ENCODE measurements at regions not wholly inside any gene's neighbourhood (a gene's known extent, or its start where the extent isn't known, plus 50 kb on each side); places are given as distances from the start of the nearest gene placed in this dataset.

DNA sequence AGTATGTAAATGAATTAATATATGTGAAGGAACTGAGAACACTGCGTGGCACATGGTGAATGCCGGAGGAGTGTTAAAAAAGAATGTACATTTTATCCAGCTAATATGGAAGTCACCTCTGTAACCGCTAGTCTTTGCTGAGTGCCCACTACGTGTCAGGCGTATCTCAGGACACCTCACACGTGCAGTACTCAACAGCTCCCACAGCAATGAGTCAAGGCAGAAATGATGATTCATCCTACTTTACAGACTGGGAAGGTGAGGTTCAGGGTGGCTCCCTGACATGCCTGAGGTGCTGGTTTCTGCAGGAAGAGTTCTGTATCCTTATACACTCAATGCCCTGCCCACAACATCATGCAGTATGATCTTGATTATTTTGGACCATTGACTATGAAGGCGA, 487.0 kb downstream of the HAPSTR1 start:
- H3K27me3 ChIP-seq (ENCODE audit: insufficient read depth) = no peaks in the 10 kb centered on the region
- H3K9me2 ChIP-seq (ENCODE audit: insufficient read depth) = no peaks in the 10 kb centered on the region
- no peaks in the 10 kb centered on the region; the same call in 1 of the 2 replicates for H3K4me1 ChIP-seq (ENCODE audit: insufficient read depth)
- no peak overlapping the region for H3K4me3 ChIP-seq
- no peak overlapping the region for H2AFZ ChIP-seq
- H3K27me3 Mint-ChIP-seq (ENCODE audit: insufficient read depth, low read depth, poor library complexity) = peaks cover 3% of the 10 kb centered on the region
- H4K20me1 ChIP-seq (replicated peaks; ENCODE audit: insufficient read depth) = no peaks in the 10 kb centered on the region
- no peak for DNase-seq (ENCODE audit: low spot score)
- H3K36me3 ChIP-seq (ENCODE audit: insufficient read depth) = no peaks in the 10 kb centered on the region
- no peaks in the 10 kb centered on the region for H3K36me3 Mint-ChIP-seq (ENCODE audit: low read depth)
- no peak overlapping the region for H3K4me2 ChIP-seq
- no peak for TF ChIP-seq EZH2phosphoT487 (IDR thresholded peaks at IDR 0.05; ENCODE audit: unreplicated experiment)
- TF ChIP-seq ZNF331 (CRISPR knock-in tag; IDR thresholded peaks at IDR 0.05; ENCODE audit: low read depth) = no peak
- TF ChIP-seq, protein P1, sequence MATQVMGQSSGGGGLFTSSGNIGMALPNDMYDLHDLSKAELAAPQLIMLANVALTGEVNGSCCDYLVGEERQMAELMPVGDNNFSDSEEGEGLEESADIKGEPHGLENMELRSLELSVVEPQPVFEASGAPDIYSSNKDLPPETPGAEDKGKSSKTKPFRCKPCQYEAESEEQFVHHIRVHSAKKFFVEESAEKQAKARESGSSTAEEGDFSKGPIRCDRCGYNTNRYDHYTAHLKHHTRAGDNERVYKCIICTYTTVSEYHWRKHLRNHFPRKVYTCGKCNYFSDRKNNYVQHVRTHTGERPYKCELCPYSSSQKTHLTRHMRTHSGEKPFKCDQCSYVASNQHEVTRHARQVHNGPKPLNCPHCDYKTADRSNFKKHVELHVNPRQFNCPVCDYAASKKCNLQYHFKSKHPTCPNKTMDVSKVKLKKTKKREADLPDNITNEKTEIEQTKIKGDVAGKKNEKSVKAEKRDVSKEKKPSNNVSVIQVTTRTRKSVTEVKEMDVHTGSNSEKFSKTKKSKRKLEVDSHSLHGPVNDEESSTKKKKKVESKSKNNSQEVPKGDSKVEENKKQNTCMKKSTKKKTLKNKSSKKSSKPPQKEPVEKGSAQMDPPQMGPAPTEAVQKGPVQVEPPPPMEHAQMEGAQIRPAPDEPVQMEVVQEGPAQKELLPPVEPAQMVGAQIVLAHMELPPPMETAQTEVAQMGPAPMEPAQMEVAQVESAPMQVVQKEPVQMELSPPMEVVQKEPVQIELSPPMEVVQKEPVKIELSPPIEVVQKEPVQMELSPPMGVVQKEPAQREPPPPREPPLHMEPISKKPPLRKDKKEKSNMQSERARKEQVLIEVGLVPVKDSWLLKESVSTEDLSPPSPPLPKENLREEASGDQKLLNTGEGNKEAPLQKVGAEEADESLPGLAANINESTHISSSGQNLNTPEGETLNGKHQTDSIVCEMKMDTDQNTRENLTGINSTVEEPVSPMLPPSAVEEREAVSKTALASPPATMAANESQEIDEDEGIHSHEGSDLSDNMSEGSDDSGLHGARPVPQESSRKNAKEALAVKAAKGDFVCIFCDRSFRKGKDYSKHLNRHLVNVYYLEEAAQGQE (IDR thresholded peaks at IDR 0.05; ENCODE audit: unreplicated experiment) = no peak
- TF ChIP-seq, protein P2, sequence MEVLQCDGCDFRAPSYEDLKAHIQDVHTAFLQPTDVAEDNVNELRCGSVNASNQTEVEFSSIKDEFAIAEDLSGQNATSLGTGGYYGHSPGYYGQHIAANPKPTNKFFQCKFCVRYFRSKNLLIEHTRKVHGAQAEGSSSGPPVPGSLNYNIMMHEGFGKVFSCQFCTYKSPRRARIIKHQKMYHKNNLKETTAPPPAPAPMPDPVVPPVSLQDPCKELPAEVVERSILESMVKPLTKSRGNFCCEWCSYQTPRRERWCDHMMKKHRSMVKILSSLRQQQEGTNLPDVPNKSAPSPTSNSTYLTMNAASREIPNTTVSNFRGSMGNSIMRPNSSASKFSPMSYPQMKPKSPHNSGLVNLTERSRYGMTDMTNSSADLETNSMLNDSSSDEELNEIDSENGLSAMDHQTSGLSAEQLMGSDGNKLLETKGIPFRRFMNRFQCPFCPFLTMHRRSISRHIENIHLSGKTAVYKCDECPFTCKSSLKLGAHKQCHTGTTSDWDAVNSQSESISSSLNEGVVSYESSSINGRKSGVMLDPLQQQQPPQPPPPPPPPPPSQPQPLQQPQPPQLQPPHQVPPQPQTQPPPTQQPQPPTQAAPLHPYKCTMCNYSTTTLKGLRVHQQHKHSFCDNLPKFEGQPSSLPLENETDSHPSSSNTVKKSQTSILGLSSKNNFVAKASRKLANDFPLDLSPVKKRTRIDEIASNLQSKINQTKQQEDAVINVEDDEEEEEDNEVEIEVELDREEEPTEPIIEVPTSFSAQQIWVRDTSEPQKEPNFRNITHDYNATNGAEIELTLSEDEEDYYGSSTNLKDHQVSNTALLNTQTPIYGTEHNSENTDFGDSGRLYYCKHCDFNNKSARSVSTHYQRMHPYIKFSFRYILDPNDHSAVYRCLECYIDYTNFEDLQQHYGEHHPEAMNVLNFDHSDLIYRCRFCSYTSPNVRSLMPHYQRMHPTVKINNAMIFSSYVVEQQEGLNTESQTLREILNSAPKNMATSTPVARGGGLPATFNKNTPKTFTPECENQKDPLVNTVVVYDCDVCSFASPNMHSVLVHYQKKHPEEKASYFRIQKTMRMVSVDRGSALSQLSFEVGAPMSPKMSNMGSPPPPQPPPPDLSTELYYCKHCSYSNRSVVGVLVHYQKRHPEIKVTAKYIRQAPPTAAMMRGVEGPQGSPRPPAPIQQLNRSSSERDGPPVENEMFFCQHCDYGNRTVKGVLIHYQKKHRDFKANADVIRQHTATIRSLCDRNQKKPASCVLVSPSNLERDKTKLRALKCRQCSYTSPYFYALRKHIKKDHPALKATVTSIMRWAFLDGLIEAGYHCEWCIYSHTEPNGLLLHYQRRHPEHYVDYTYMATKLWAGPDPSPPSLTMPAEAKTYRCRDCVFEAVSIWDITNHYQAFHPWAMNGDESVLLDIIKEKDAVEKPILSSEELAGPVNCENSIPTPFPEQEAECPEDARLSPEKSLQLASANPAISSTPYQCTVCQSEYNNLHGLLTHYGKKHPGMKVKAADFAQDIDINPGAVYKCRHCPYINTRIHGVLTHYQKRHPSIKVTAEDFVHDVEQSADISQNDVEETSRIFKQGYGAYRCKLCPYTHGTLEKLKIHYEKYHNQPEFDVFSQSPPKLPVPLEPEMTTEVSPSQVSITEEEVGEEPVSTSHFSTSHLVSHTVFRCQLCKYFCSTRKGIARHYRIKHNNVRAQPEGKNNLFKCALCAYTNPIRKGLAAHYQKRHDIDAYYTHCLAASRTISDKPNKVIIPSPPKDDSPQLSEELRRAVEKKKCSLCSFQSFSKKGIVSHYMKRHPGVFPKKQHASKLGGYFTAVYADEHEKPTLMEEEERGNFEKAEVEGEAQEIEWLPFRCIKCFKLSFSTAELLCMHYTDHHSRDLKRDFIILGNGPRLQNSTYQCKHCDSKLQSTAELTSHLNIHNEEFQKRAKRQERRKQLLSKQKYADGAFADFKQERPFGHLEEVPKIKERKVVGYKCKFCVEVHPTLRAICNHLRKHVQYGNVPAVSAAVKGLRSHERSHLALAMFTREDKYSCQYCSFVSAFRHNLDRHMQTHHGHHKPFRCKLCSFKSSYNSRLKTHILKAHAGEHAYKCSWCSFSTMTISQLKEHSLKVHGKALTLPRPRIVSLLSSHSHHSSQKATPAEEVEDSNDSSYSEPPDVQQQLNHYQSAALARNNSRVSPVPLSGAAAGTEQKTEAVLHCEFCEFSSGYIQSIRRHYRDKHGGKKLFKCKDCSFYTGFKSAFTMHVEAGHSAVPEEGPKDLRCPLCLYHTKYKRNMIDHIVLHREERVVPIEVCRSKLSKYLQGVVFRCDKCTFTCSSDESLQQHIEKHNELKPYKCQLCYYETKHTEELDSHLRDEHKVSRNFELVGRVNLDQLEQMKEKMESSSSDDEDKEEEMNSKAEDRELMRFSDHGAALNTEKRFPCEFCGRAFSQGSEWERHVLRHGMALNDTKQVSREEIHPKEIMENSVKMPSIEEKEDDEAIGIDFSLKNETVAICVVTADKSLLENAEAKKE (CRISPR knock-in tag; IDR thresholded peaks at IDR 0.05) = no peak
- TF ChIP-seq NANOG (IDR thresholded peaks at IDR 0.05; ENCODE audit: borderline replicate concordance) = no peak
- TF ChIP-seq, protein P3, sequence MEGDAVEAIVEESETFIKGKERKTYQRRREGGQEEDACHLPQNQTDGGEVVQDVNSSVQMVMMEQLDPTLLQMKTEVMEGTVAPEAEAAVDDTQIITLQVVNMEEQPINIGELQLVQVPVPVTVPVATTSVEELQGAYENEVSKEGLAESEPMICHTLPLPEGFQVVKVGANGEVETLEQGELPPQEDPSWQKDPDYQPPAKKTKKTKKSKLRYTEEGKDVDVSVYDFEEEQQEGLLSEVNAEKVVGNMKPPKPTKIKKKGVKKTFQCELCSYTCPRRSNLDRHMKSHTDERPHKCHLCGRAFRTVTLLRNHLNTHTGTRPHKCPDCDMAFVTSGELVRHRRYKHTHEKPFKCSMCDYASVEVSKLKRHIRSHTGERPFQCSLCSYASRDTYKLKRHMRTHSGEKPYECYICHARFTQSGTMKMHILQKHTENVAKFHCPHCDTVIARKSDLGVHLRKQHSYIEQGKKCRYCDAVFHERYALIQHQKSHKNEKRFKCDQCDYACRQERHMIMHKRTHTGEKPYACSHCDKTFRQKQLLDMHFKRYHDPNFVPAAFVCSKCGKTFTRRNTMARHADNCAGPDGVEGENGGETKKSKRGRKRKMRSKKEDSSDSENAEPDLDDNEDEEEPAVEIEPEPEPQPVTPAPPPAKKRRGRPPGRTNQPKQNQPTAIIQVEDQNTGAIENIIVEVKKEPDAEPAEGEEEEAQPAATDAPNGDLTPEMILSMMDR (conservative IDR thresholded peaks at IDR 0.05; ENCODE audit: low read depth in 2 of 2) = no peak
- no peak for TF ChIP-seq STAT1 (IDR thresholded peaks at IDR 0.05; ENCODE audit: unreplicated experiment)
- no peak for TF ChIP-seq ZNF114 (CRISPR knock-in tag; IDR thresholded peaks at IDR 0.05)
- no peak overlapping the region for H3K4me3 Mint-ChIP-seq
- no peaks in the 10 kb centered on the region for H3K9me3 Mint-ChIP-seq
- H3K4me1 Mint-ChIP-seq = no peaks in the 10 kb centered on the region
- no peak overlapping the region for H3K27ac Mint-ChIP-seq
- no peaks in the 10 kb centered on the region for H3K79me2 ChIP-seq (replicated peaks; ENCODE audit: insufficient read depth)
- H3K27ac ChIP-seq (ENCODE audit: low read depth) = no peak overlapping the region
- H3F3A ChIP-seq (replicated peaks; ENCODE audit: low read depth) = no peaks in the 10 kb centered on the region
- no peak for ATAC-seq
